GM23338 (cell line): ENCODE measurements at regions not wholly inside any gene's neighbourhood (a gene's known extent, or its start where the extent isn't known, plus 50 kb on each side); places are given as distances from the start of the nearest gene placed in this dataset.

Source experiments
- ATAC-seq: fragments of 200-7000 bp; cut with Tn5 transposase; 3 replicates; pipeline ENCODE4 v1.9.1; 2020
- DNase-seq: peaks from one replicate; pipeline ENCODE4 v3.0.0-alpha.2; 2015; ENCODE audit warnings: low spot score
- H2AFZ ChIP-seq: fragments of 200-600 bp; sonication (generic); 2 replicates; pipeline ENCODE4 v1.8.0; 2016; ENCODE audit warnings: antibody characterized with exemption, mild to moderate bottlenecking, moderate library complexity
- H3F3A ChIP-seq: fragments of 200-600 bp; sonication (generic); replicated peaks from 2 replicates; pipeline ENCODE4 v1.8.0; 2017; ENCODE audit warnings: antibody characterized with exemption, mixed run types, low read depth
- H3K27ac ChIP-seq: fragments of 200-600 bp; sonication (generic); 2 replicates; pipeline ENCODE4 v1.6.1; 2016; ENCODE audit warnings: low read depth
- H3K27me3 ChIP-seq: fragments of 200-600 bp; sonication (generic); 2 replicates; pipeline ENCODE4 v1.8.0; 2016; ENCODE audit warnings: mild to moderate bottlenecking, mixed run types, moderate library complexity; ENCODE audit not compliant: insufficient read depth
- H3K36me3 ChIP-seq: fragments of 200-600 bp; sonication (generic); 2 replicates; pipeline ENCODE4 v1.8.0; 2016; ENCODE audit warnings: mild to moderate bottlenecking; ENCODE audit not compliant: insufficient read depth
- H3K4me1 ChIP-seq: fragments of 200-600 bp; sonication (generic); 2 replicates; pipeline ENCODE4 v1.8.0; 2016; ENCODE audit warnings: mild to moderate bottlenecking, moderate library complexity; ENCODE audit not compliant: insufficient read depth
- H3K4me2 ChIP-seq: fragments of 200-600 bp; sonication (generic); 2 replicates; pipeline ENCODE4 v1.7.1; 2017; ENCODE audit warnings: mixed run types
- H3K4me3 ChIP-seq: fragments of 200-600 bp; sonication (generic); 2 replicates; pipeline ENCODE4 v1.6.1; 2016; ENCODE audit warnings: mixed run types
- H3K79me2 ChIP-seq: fragments of 200-600 bp; sonication (generic); replicated peaks from 2 replicates; pipeline ENCODE4 v1.8.0; 2017; ENCODE audit warnings: mild to moderate bottlenecking; ENCODE audit not compliant: insufficient read depth
- H3K9me2 ChIP-seq: fragments of 200-600 bp; sonication (generic); 2 replicates; pipeline ENCODE4 v1.8.0; 2017; ENCODE audit not compliant: insufficient read depth
- H4K20me1 ChIP-seq: fragments of 200-600 bp; sonication (generic); replicated peaks from 2 replicates; pipeline ENCODE4 v1.8.0; 2017; ENCODE audit warnings: mild to moderate bottlenecking; ENCODE audit not compliant: insufficient read depth
- H3K27ac Mint-ChIP-seq: 2 replicates; pipeline ENCODE4 v1.8.0; 2020; ENCODE audit warnings: inconsistent platforms, mild to moderate bottlenecking, moderate library complexity, mixed read lengths
- H3K27me3 Mint-ChIP-seq: 3 replicates; pipeline ENCODE4 v1.8.0; 2022; ENCODE audit warnings: low read depth, mild to moderate bottlenecking, moderate library complexity, mixed read lengths, inconsistent platforms; ENCODE audit not compliant: insufficient read depth, poor library complexity
- H3K36me3 Mint-ChIP-seq: 3 replicates; pipeline ENCODE4 v1.8.0; 2021; ENCODE audit warnings: low read depth, mild to moderate bottlenecking, inconsistent platforms, moderate library complexity, mixed read lengths
- H3K4me1 Mint-ChIP-seq: 3 replicates; pipeline ENCODE4 v1.8.0; 2020; ENCODE audit warnings: mild to moderate bottlenecking, inconsistent platforms, mixed read lengths
- H3K4me3 Mint-ChIP-seq: 3 replicates; pipeline ENCODE4 v1.8.0; 2021; ENCODE audit warnings: moderate library complexity, mild to moderate bottlenecking, inconsistent platforms, mixed read lengths
- H3K9me3 Mint-ChIP-seq: 3 replicates; pipeline ENCODE4 v1.8.0; 2020; ENCODE audit warnings: moderate library complexity, mild to moderate bottlenecking, inconsistent platforms, mixed read lengths
- EZH2phosphoT487 ChIP-seq: fragments of 200-600 bp; sonication (generic); IDR thresholded peaks from one replicate; pipeline ENCODE4 v1.8.1; 2018; ENCODE audit warnings: antibody characterized with exemption; ENCODE audit not compliant: unreplicated experiment
- ZNF331 ChIP-seq: fragments of 250-450 bp; sonication (Bioruptor Pico); IDR thresholded peaks from 2 replicates; pipeline ENCODE4 v1.5.0; 2020; ENCODE audit warnings: low read depth, mild to moderate bottlenecking, moderate library complexity
- ZNF462 ChIP-seq: fragments of 250-450 bp; sonication (Bioruptor Pico); IDR thresholded peaks from 2 replicates; pipeline ENCODE4 v1.5.0; 2020; ENCODE audit warnings: mild to moderate bottlenecking, moderate library complexity

GRCh38 chr12:97127061-97127460 lies 220.0 kb downstream of the NEDD1 start:
- Mint-ChIP-seq H3K27ac (no peak overlapping the region), H3K27me3 (peaks cover 2% of the 10 kb centered on the region), H3K9me3 (peaks cover 28% of the 10 kb centered on the region), H3K4me1 (peaks cover 25% of the 10 kb centered on the region), H3K36me3 (peaks cover 30% of the 10 kb centered on the region), H3K4me3 (no peak overlapping the region)
- DNase-seq (no peak), ATAC-seq (no peak)
- Histone ChIP-seq H3K27ac (no peak overlapping the region), H3K4me3 (no peak overlapping the region), H2AFZ (no peak overlapping the region), H3K4me1 (peaks cover 12% of the 10 kb centered on the region), H3K9me2 (peaks cover 25% of the 10 kb centered on the region), H3F3A (no peaks in the 10 kb centered on the region), H3K79me2 (no peaks in the 10 kb centered on the region), H3K36me3 (no peaks in the 10 kb centered on the region), H3K27me3 (no peaks in the 10 kb centered on the region), H3K4me2 (no peak overlapping the region), H4K20me1 (no peaks in the 10 kb centered on the region)
- TF ChIP-seq ZNF462 (CRISPR knock-in tag) = no peak

GRCh38 chr12:97131220-97131981 lies 224.3 kb downstream of the NEDD1 start:
- Histone ChIP-seq H3K27ac (peak overlapping the region; percentile 95), H3K9me2 (peaks cover 12% of the 10 kb centered on the region), H3K4me1 (peaks cover 20% of the 10 kb centered on the region), H3K4me3 (peak overlapping the region; percentile 31), H3K27me3 (no peaks in the 10 kb centered on the region), H4K20me1 (no peaks in the 10 kb centered on the region), H3K36me3 (no peaks in the 10 kb centered on the region), H3F3A (no peaks in the 10 kb centered on the region), H3K79me2 (no peaks in the 10 kb centered on the region), H2AFZ (no peak overlapping the region), H3K4me2 (peak overlapping the region; percentile 39)
- Mint-ChIP-seq H3K4me1 (peaks cover 44% of the 10 kb centered on the region), H3K27ac (peak overlapping the region; percentile 97), H3K4me3 (peak overlapping the region; percentile 59), H3K27me3 (peaks cover 2% of the 10 kb centered on the region), H3K36me3 (peaks cover 33% of the 10 kb centered on the region), H3K9me3 (peaks cover 28% of the 10 kb centered on the region)
- DNase-seq = peak; percentile 90
- ATAC-seq = peak; percentile 97
- TF ChIP-seq ZNF331 (CRISPR knock-in tag) (peak; percentile 1; the same call in 1 of the 2 replicates), EZH2phosphoT487 (no peak), ZNF462 (CRISPR knock-in tag) (peak; percentile 84)
